Osteocyte (in vitro differentiated cells): ENCODE measurements at regions not wholly inside any gene's neighbourhood (a gene's known extent, or its start where the extent isn't known, plus 50 kb on each side); places are given as distances from the start of the nearest gene placed in this dataset.
A peak's percentile ranks its signal among the peaks of the same experiment; 100 is the strongest.

Experiments
- DNase-seq: peaks from one replicate; pipeline ENCODE4 v3.0.0; 2021; ENCODE audit warnings: mixed read lengths; ENCODE audit not compliant: unreplicated experiment; ENCODE audit errors: extremely low spot score
- H3K27ac Mint-ChIP-seq: one replicate; pipeline ENCODE4 v1.8.0; 2021; ENCODE audit warnings: mild to moderate bottlenecking, mixed read lengths; ENCODE audit not compliant: unreplicated experiment
- H3K27me3 Mint-ChIP-seq: one replicate; pipeline ENCODE4 v1.8.0; 2021; ENCODE audit warnings: mixed read lengths; ENCODE audit not compliant: unreplicated experiment
- H3K36me3 Mint-ChIP-seq: one replicate; pipeline ENCODE4 v1.8.0; 2021; ENCODE audit warnings: mixed read lengths; ENCODE audit not compliant: unreplicated experiment
- H3K4me1 Mint-ChIP-seq: one replicate; pipeline ENCODE4 v1.8.0; 2021; ENCODE audit warnings: mixed read lengths; ENCODE audit not compliant: unreplicated experiment
- H3K4me3 Mint-ChIP-seq: one replicate; pipeline ENCODE4 v1.8.0; 2021; ENCODE audit warnings: mild to moderate bottlenecking, moderate library complexity, mixed read lengths; ENCODE audit not compliant: unreplicated experiment
- H3K9me3 Mint-ChIP-seq: one replicate; pipeline ENCODE4 v1.8.0; 2021; ENCODE audit warnings: mixed read lengths; ENCODE audit not compliant: unreplicated experiment
- CTCF ChIP-seq: fragments of 200-600 bp; sonication (generic); IDR thresholded peaks from 2 replicates; pipeline ENCODE4 v1.5.0; 2021; ENCODE audit warnings: antibody characterized with exemption, mild to moderate bottlenecking, moderate library complexity

- H3K9me3 Mint-ChIP-seq: no peaks in the 10 kb centered on the region
- H3K27ac Mint-ChIP-seq: no peak overlapping the region
- TF ChIP-seq CTCF: no peak
- H3K27me3 Mint-ChIP-seq: no peaks in the 10 kb centered on the region
- H3K4me1 Mint-ChIP-seq: peaks cover 3% of the 10 kb centered on the region
- H3K36me3 Mint-ChIP-seq: peaks cover 2% of the 10 kb centered on the region
- H3K4me3 Mint-ChIP-seq: no peak overlapping the region
- DNase-seq: no peak
Measured at GRCh38 chr5:9847631-9848030, 217.5 kb upstream of the TAS2R1 start.

- Mint-ChIP-seq H3K36me3 (peaks cover 4% of the 10 kb centered on the region), H3K27ac (no peak overlapping the region), H3K4me3 (no peak overlapping the region), H3K9me3 (peaks cover 9% of the 10 kb centered on the region), H3K27me3 (no peaks in the 10 kb centered on the region), H3K4me1 (no peaks in the 10 kb centered on the region)
- DNase-seq: no peak
- TF ChIP-seq CTCF: no peak
Measured at GRCh38 chr5:9845185-9845584, 215.0 kb upstream of the TAS2R1 start.

- H3K36me3 Mint-ChIP-seq: peaks cover 4% of the 10 kb centered on the region
- no peaks in the 10 kb centered on the region for H3K27me3 Mint-ChIP-seq
- no peak overlapping the region for H3K27ac Mint-ChIP-seq
- TF ChIP-seq CTCF: no peak
- H3K4me1 Mint-ChIP-seq: no peaks in the 10 kb centered on the region
- peaks cover 10% of the 10 kb centered on the region for H3K9me3 Mint-ChIP-seq
- H3K4me3 Mint-ChIP-seq: no peak overlapping the region
- DNase-seq: no peak
Measured at GRCh38 chr5:9841516-9842170, 211.5 kb upstream of the TAS2R1 start.

- H3K36me3 Mint-ChIP-seq: peaks cover 4% of the 10 kb centered on the region
- TF ChIP-seq CTCF: no peak
Measured at GRCh38 chr5:9838916-9839315, 208.8 kb upstream of the TAS2R1 start.

GRCh38 chr5:9834871-9835770 is 205.0 kb upstream of the TAS2R1 start:
- Mint-ChIP-seq H3K27ac (no peak overlapping the region), H3K4me1 (peaks cover 25% of the 10 kb centered on the region), H3K27me3 (no peaks in the 10 kb centered on the region), H3K36me3 (no peaks in the 10 kb centered on the region), H3K9me3 (no peaks in the 10 kb centered on the region), H3K4me3 (peak overlapping the region; percentile 40)
- DNase-seq: no peak
- peak; percentile 37 for TF ChIP-seq CTCF

More at GRCh38 chr5:9838916-9839315, 208.8 kb upstream of the TAS2R1 start:
- Mint-ChIP-seq H3K4me3 (no peak overlapping the region), H3K27me3 (no peaks in the 10 kb centered on the region), H3K4me1 (peaks cover 20% of the 10 kb centered on the region), H3K27ac (no peak overlapping the region), H3K9me3 (peaks cover 10% of the 10 kb centered on the region)
- no peak for DNase-seq
